ENCODE measurements at regions not wholly inside any gene's neighbourhood (a gene's known extent, or its start where the extent isn't known, plus 50 kb on each side); places are given as distances from the start of the nearest gene placed in this dataset.

- H3K4me3 ChIP-seq = no peak overlapping the region
- TF ChIP-seq CTCF (IDR thresholded peaks at IDR 0.05) = no peak
- H3K9me3 ChIP-seq = peaks cover 0 to 32% (median 22%) of the 10 kb centered on the region in 3 donors
- intact Hi-C loops (cut with DNase I; ENCODE audit: low total_unique reads) = no loop called here
- H3K36me3 ChIP-seq = no peaks in the 10 kb centered on the region
- H3K27me3 ChIP-seq = no peaks in the 10 kb centered on the region
- no peak overlapping the region for H3K27ac ChIP-seq
- DNase-seq = no peak
- H3K4me1 ChIP-seq = no peaks in the 10 kb centered on the region
These were observed 150.0 kb downstream of the RNASET2 start for GRCh38 chr6:166806217-166806838.

DNA sequence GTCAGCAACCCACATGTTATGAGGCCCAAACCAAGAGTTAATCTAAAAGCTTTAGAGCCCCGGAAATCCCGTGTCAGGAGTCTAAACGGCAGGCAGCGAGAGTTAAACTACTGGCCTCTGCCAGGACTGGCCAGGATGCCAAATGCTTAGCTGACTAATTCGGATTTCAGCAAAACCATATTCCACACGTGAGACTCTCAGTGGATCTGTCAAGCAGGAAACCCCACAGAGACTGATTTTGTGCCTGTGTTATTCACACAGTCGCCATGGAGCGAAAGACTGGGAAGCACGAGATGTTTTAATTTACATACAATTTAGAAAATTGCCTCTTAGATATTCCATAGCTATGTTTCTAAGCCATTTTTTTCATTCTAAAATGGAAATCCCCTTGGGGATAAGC, 152.9 kb downstream of the RNASET2 start:
- TF ChIP-seq CTCF (IDR thresholded peaks at IDR 0.05) = no peak
- Histone ChIP-seq H3K4me3 (no peak overlapping the region), H3K4me1 (no peaks in the 10 kb centered on the region), H3K27ac (no peak overlapping the region), H3K27me3 (no peaks in the 10 kb centered on the region), H3K36me3 (no peaks in the 10 kb centered on the region), H3K9me3 (peaks cover 0 to 32% (median 22%) of the 10 kb centered on the region in 3 donors)
- no peak for DNase-seq
- intact Hi-C loops (cut with DNase I; ENCODE audit: low total_unique reads) = no loop called here

DNA sequence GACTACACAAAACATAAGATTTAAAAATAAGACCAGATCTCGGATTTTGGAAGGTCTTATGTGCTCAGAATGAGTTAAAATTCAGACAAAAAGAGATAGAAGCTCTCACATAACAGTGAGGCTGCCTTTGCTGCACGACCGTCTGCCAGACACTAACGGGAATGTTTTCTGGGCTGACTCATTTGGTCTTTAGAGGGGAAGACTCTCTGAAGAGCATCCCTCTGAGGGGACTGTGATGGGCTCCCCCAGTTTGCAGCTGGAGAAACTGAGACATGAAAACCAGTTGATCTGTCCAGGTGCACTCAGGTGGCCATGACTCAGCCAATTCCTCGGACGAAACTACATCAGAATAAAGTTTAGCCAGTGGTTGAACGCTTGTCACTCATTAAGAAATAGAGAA, 153.9 kb downstream of the RNASET2 start:
- TF ChIP-seq CTCF (IDR thresholded peaks at IDR 0.05) = no peak

GRCh38 chr6:166800137-166800536, 156.2 kb downstream of the RNASET2 start:
- no peak overlapping the region for H3K27ac ChIP-seq
- intact Hi-C loops (cut with DNase I; ENCODE audit: low total_unique reads) = no loop called here

More for the DNA sequence above, 153.9 kb downstream of the RNASET2 start:
- Histone ChIP-seq H3K4me3 (no peak overlapping the region), H3K9me3 (peaks cover 0 to 21% (median 16%) of the 10 kb centered on the region in 3 donors), H3K36me3 (no peaks in the 10 kb centered on the region), H3K4me1 (no peaks in the 10 kb centered on the region), H3K27me3 (no peaks in the 10 kb centered on the region), H3K27ac (no peak overlapping the region)
- no peak for DNase-seq
- intact Hi-C loops (cut with DNase I; ENCODE audit: low total_unique reads) = no loop called here

GRCh38 chr6:166798652-166799051, 157.7 kb downstream of the RNASET2 start:
- Histone ChIP-seq H3K27me3 (no peaks in the 10 kb centered on the region), H3K4me3 (no peak overlapping the region), H3K9me3 (no peaks in the 10 kb centered on the region), H3K4me1 (no peaks in the 10 kb centered on the region), H3K36me3 (no peaks in the 10 kb centered on the region), H3K27ac (no peak overlapping the region)
- intact Hi-C loops (cut with DNase I; ENCODE audit: low total_unique reads) = no loop called here
- no peak for TF ChIP-seq CTCF (IDR thresholded peaks at IDR 0.05)
- DNase-seq = no peak

More at GRCh38 chr6:166800137-166800536, 156.2 kb downstream of the RNASET2 start:
- no peak for DNase-seq
- TF ChIP-seq CTCF (IDR thresholded peaks at IDR 0.05) = no peak
- H3K9me3 ChIP-seq = peaks cover 0 to 2% (median 0%) of the 10 kb centered on the region in 3 donors
- no peaks in the 10 kb centered on the region for H3K27me3 ChIP-seq
- H3K36me3 ChIP-seq = no peaks in the 10 kb centered on the region
- H3K4me3 ChIP-seq = no peak overlapping the region
- H3K4me1 ChIP-seq = no peaks in the 10 kb centered on the region

DNA sequence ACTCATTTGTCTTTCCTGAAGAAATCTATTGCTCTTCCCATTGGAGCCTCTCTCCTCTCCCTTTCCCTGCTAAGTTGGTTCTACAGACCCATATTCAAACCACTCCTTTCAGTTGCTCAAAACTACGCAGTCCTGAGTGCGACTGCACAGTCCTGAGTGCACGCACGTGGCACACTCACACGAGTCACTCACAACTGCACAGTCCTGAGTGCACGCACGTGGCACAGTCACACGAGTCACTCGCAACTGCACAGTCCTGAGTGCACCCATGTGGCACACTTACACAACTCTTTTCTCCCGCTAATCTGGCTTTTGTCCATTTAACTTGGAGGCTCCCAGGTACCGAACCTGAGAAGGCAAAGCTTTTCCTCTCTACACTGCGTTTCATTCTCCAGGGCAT, 159.7 kb downstream of the RNASET2 start:
- no peaks in the 10 kb centered on the region for H3K9me3 ChIP-seq
- no peak overlapping the region for H3K4me3 ChIP-seq
- no peak for TF ChIP-seq CTCF (IDR thresholded peaks at IDR 0.05)
- intact Hi-C loops (cut with DNase I; ENCODE audit: low total_unique reads) = no loop called here
- no peak overlapping the region for H3K27ac ChIP-seq
- H3K4me1 ChIP-seq = no peaks in the 10 kb centered on the region
- no peaks in the 10 kb centered on the region for H3K36me3 ChIP-seq
- DNase-seq = no peak
- H3K27me3 ChIP-seq = no peaks in the 10 kb centered on the region
